Astrocyte (in vitro differentiated cells and primary cell): ENCODE measurements at regions not wholly inside any gene's neighbourhood (a gene's known extent, or its start where the extent isn't known, plus 50 kb on each side); places are given as distances from the start of the nearest gene placed in this dataset.
A peak's percentile ranks its signal among the peaks of the same experiment; 100 is the strongest.

Experiments
- DNase-seq: peaks from one replicate; pipeline ENCODE4 v3.0.0-alpha.2; 2010; ENCODE audit warnings: low read depth
- FAIRE-seq: peaks from 2 replicates; lab custom pipeline; 2011; peaks lifted over from hg19 to GRCh38; lab: Jason Lieb, UNC
- H2AFZ ChIP-seq: 2 replicates; pipeline ENCODE4 v1.6.0; 2012; ENCODE audit warnings: low read depth, low read length, inconsistent platforms
- H3K27ac ChIP-seq: 2 replicates; pipeline ENCODE4 v1.5.1; 2011; ENCODE audit warnings: low read depth, low read length, inconsistent platforms
- H3K27me3 ChIP-seq: 2 replicates; pipeline ENCODE4 v1.6.0; 2011; ENCODE audit warnings: low read length, inconsistent platforms; ENCODE audit not compliant: insufficient read depth
- H3K36me3 ChIP-seq: 2 replicates; pipeline ENCODE4 v1.5.1; 2011; ENCODE audit warnings: low read length, inconsistent platforms; ENCODE audit not compliant: insufficient read depth
- H3K4me1 ChIP-seq: 2 replicates; pipeline ENCODE4 v1.5.1; 2011; ENCODE audit warnings: low read length, inconsistent platforms; ENCODE audit not compliant: insufficient read depth
- H3K4me2 ChIP-seq: 2 replicates; pipeline ENCODE4 v1.6.0; 2012; ENCODE audit warnings: low read length, inconsistent platforms
- H3K4me3 ChIP-seq: 2 replicates; pipeline ENCODE4 v1.5.1; 2011; ENCODE audit warnings: low read depth, mild to moderate bottlenecking, low read length, inconsistent platforms; ENCODE audit not compliant: insufficient read depth
- H3K79me2 ChIP-seq: 2 replicates; pipeline ENCODE4 v1.6.0; 2012; ENCODE audit warnings: mild to moderate bottlenecking, low read length, inconsistent platforms; ENCODE audit not compliant: insufficient read depth
- H3K9ac ChIP-seq: 2 replicates; pipeline ENCODE4 v1.6.0; 2012; ENCODE audit warnings: mild to moderate bottlenecking, low read length, inconsistent platforms
- H3K9me3 ChIP-seq: 2 replicates; pipeline ENCODE4 v1.5.1; 2012; ENCODE audit warnings: low read depth, mild to moderate bottlenecking, low read length, inconsistent platforms; ENCODE audit not compliant: insufficient read depth
- H4K20me1 ChIP-seq: 2 replicates; pipeline ENCODE4 v1.6.0; 2012; ENCODE audit warnings: low read length, inconsistent platforms; ENCODE audit not compliant: insufficient read depth
- H3K27ac Mint-ChIP-seq: one replicate; pipeline ENCODE4 v1.8.0; 2021; ENCODE audit warnings: mild to moderate bottlenecking, mixed read lengths; ENCODE audit not compliant: unreplicated experiment
- H3K27me3 Mint-ChIP-seq: one replicate; pipeline ENCODE4 v1.8.0; 2021; ENCODE audit warnings: low read depth, mixed read lengths; ENCODE audit not compliant: unreplicated experiment
- H3K36me3 Mint-ChIP-seq: one replicate; pipeline ENCODE4 v1.8.0; 2021; ENCODE audit warnings: low read depth, mixed read lengths; ENCODE audit not compliant: unreplicated experiment
- H3K4me1 Mint-ChIP-seq: one replicate; pipeline ENCODE4 v1.8.0; 2021; ENCODE audit warnings: low read depth, mixed read lengths; ENCODE audit not compliant: unreplicated experiment
- H3K4me3 Mint-ChIP-seq: one replicate; pipeline ENCODE4 v1.8.0; 2021; ENCODE audit warnings: mild to moderate bottlenecking, moderate library complexity, mixed read lengths; ENCODE audit not compliant: unreplicated experiment
- H3K9me3 Mint-ChIP-seq: one replicate; pipeline ENCODE4 v1.8.0; 2021; ENCODE audit warnings: mild to moderate bottlenecking, mixed read lengths; ENCODE audit not compliant: unreplicated experiment
- CTCF ChIP-seq: IDR thresholded peaks from 2 replicates; pipeline ENCODE4 v1.5.1; 2011; ENCODE audit warnings: low read depth, mild to moderate bottlenecking, inconsistent platforms, low read length, moderate library complexity; ENCODE audit not compliant: insufficient read depth
- EZH2 ChIP-seq: IDR thresholded peaks from 2 replicates; pipeline ENCODE4 v1.6.1; 2012; ENCODE audit warnings: mild to moderate bottlenecking, low read length, inconsistent platforms; ENCODE audit not compliant: insufficient read depth

DNA sequence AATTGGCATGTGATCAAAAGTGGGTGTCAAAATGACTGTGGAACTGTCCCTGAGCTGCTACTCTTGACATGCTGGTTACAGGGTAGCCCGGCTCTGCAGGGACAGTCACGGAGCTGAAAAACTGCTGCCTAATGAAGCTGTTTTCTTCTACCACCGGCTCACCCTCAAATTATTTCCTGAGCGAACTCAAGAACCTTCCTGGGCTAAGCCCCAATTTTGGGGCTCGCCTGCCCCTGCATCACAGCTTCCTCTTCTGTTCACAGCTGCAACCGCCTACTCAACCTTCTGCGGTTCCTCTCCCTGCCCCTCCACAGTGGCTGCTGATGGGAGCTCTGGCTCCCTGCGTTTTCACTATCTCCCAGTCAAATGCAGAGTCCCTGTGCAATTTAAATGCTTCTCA is 110.8 kb upstream of the MLN start:
- TF ChIP-seq CTCF (no peak), EZH2 (no peak)
- H3K4me1 ChIP-seq = no peaks in the 10 kb centered on the region
- Mint-ChIP-seq H3K27ac (no peak overlapping the region), H3K9me3 (peaks cover 4% of the 10 kb centered on the region), H3K27me3 (peaks cover 65% of the 10 kb centered on the region), H3K36me3 (no peaks in the 10 kb centered on the region), H3K4me1 (no peaks in the 10 kb centered on the region), H3K4me3 (no peak overlapping the region)
- H3K27ac ChIP-seq = no peak overlapping the region
- no peaks in the 10 kb centered on the region for H3K9me3 ChIP-seq
- no peaks in the 10 kb centered on the region for H3K79me2 ChIP-seq
- FAIRE-seq (no peak), DNase-seq (no peak)
- peaks cover 15% of the 10 kb centered on the region for H3K27me3 ChIP-seq
- H3K4me2 ChIP-seq = no peak overlapping the region
- H4K20me1 ChIP-seq = no peaks in the 10 kb centered on the region
- H3K4me3 ChIP-seq = no peak overlapping the region
- H2AFZ ChIP-seq = no peak overlapping the region
- H3K36me3 ChIP-seq = no peaks in the 10 kb centered on the region
- no peak overlapping the region for H3K9ac ChIP-seq

GRCh38 chr6:33912195-33912594 is 108.4 kb upstream of the MLN start:
- H3K79me2 ChIP-seq = no peaks in the 10 kb centered on the region
- H3K4me1 Mint-ChIP-seq = no peaks in the 10 kb centered on the region
- peaks cover 4% of the 10 kb centered on the region for H3K9me3 Mint-ChIP-seq
- H3K27ac ChIP-seq = no peak overlapping the region
- no peaks in the 10 kb centered on the region for H3K9me3 ChIP-seq
- H3K4me2 ChIP-seq = no peak overlapping the region
- FAIRE-seq (no peak), DNase-seq (no peak)
- no peak overlapping the region for H3K27ac Mint-ChIP-seq
- no peaks in the 10 kb centered on the region for H3K4me1 ChIP-seq
- no peak overlapping the region for H3K4me3 ChIP-seq
- no peaks in the 10 kb centered on the region for H3K36me3 ChIP-seq
- peaks cover 57% of the 10 kb centered on the region for H3K27me3 Mint-ChIP-seq
- peaks cover 17% of the 10 kb centered on the region for H3K27me3 ChIP-seq
- TF ChIP-seq EZH2 (no peak), CTCF (no peak)
- H3K4me3 Mint-ChIP-seq = no peak overlapping the region
- H3K36me3 Mint-ChIP-seq = no peaks in the 10 kb centered on the region
- H2AFZ ChIP-seq = no peak overlapping the region
- no peaks in the 10 kb centered on the region for H4K20me1 ChIP-seq
- H3K9ac ChIP-seq = no peak overlapping the region

DNA sequence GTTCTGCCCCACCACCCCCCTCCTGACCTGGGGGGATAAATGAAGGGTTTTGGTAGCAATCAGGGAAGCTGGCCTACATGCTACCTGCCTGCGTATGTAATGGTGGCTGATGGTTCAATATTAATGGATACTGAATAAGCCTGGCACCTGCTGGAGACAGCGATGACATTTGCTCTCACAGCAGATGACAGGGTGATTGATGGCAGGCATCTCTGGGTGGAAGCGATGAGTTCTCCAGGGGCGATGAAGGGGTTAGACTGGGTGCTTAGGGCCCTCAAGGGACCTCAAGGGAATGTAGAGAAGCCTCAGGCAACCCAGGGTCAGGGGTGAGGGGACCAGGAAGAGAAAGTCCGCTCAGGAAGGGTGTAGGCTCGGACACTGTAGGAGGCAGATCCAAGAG is 107.7 kb upstream of the MLN start:
- TF ChIP-seq EZH2 (no peak), CTCF (no peak)
- H3K36me3 Mint-ChIP-seq = no peaks in the 10 kb centered on the region
- DNase-seq = no peak
- Histone ChIP-seq H3K9ac (no peak overlapping the region), H3K79me2 (no peaks in the 10 kb centered on the region), H4K20me1 (no peaks in the 10 kb centered on the region), H3K36me3 (no peaks in the 10 kb centered on the region), H3K27me3 (peaks cover 17% of the 10 kb centered on the region), H2AFZ (no peak overlapping the region), H3K4me2 (no peak overlapping the region), H3K27ac (no peak overlapping the region), H3K9me3 (no peaks in the 10 kb centered on the region), H3K4me3 (no peak overlapping the region), H3K4me1 (no peaks in the 10 kb centered on the region)
- no peak for FAIRE-seq
- no peak overlapping the region for H3K27ac Mint-ChIP-seq
- H3K27me3 Mint-ChIP-seq = peaks cover 64% of the 10 kb centered on the region
- no peaks in the 10 kb centered on the region for H3K4me1 Mint-ChIP-seq
- peak overlapping the region; percentile 42 for H3K4me3 Mint-ChIP-seq
- H3K9me3 Mint-ChIP-seq = peaks cover 4% of the 10 kb centered on the region
